ENCODE measurements at regions not wholly inside any gene's neighbourhood (a gene's known extent, or its start where the extent isn't known, plus 50 kb on each side); places are given as distances from the start of the nearest gene placed in this dataset.
A peak's percentile ranks its signal among the peaks of the same experiment; 100 is the strongest.

GRCh38 chrX:44735498-44735897 is 108.3 kb upstream of the DUSP21 start:
- H3K4me3 ChIP-seq (ENCODE audit: low read length) = no peak overlapping the region
- H3K27me3 ChIP-seq (ENCODE audit: control insufficient read depth in 2 of 2, insufficient read depth in 2 of 2, low read length in 2 of 2) = no peaks in the 10 kb centered on the region
- Mint-ChIP-seq H3K4me1 (no peaks in the 10 kb centered on the region), H3K4me3 (no peak overlapping the region), H3K9me3 (peaks cover 0 to 4% (median 0%) of the 10 kb centered on the region in 11 donors), H3K27me3 (no peaks in the 10 kb centered on the region), H3K36me3 (no peaks in the 10 kb centered on the region), H3K27ac (no peak overlapping the region)
- no peaks in the 10 kb centered on the region for H3K4me1 ChIP-seq (ENCODE audit: control insufficient read depth in 2 of 2, insufficient read depth in 2 of 2, low read length in 2 of 2)
- intact Hi-C loops (cut with micrococcal nuclease) = no loop called here
- H3K9me3 ChIP-seq (ENCODE audit: control insufficient read depth in 2 of 3, low read length in 3 of 3) = no peaks in the 10 kb centered on the region
- H3K36me3 ChIP-seq (ENCODE audit: control insufficient read depth in 2 of 3, insufficient read depth in 3 of 3, low read length in 3 of 3) = no peaks in the 10 kb centered on the region
- DNase-seq (no peak), ATAC-seq (no peak)
- ChIA-PET CTCF (no interaction called here), POLR2A (no interaction called here)
- no peak overlapping the region for H3K27ac ChIP-seq (ENCODE audit: low read depth, low read length)

- POLR2A ChIA-PET = no interaction called here
- no peaks in the 10 kb centered on the region for H3K4me1 Mint-ChIP-seq
- Histone ChIP-seq H3K27ac (ENCODE audit: low read depth, low read length) (no peak overlapping the region), H3K27me3 (ENCODE audit: control insufficient read depth in 2 of 2, insufficient read depth in 2 of 2, low read length in 2 of 2) (no peaks in the 10 kb centered on the region), H3K36me3 (ENCODE audit: control insufficient read depth in 2 of 3, insufficient read depth in 3 of 3, low read length in 3 of 3) (no peaks in the 10 kb centered on the region), H3K4me3 (ENCODE audit: low read length) (no peak overlapping the region), H3K4me1 (ENCODE audit: control insufficient read depth in 2 of 2, insufficient read depth in 2 of 2, low read length in 2 of 2) (no peaks in the 10 kb centered on the region), H3K9me3 (ENCODE audit: control insufficient read depth in 2 of 3, low read length in 3 of 3) (no peaks in the 10 kb centered on the region)
- CTCF ChIA-PET = no interaction called here
- ATAC-seq (no peak), DNase-seq (no peak)
- no peaks in the 10 kb centered on the region for H3K27me3 Mint-ChIP-seq
- intact Hi-C loops (cut with micrococcal nuclease) = no loop called here
- H3K4me3 Mint-ChIP-seq = no peak overlapping the region
- H3K9me3 Mint-ChIP-seq = peaks cover 0 to 4% (median 0%) of the 10 kb centered on the region in 11 donors
- no peaks in the 10 kb centered on the region for H3K36me3 Mint-ChIP-seq
- no peak overlapping the region for H3K27ac Mint-ChIP-seq
Measured at GRCh38 chrX:44733931-44734330, 109.9 kb upstream of the DUSP21 start.

- DNase-seq = no peak
- H3K27ac ChIP-seq (ENCODE audit: low read depth, low read length) = no peak overlapping the region
- no peak for ATAC-seq
- CTCF ChIA-PET = no interaction called here
- Mint-ChIP-seq H3K36me3 (no peaks in the 10 kb centered on the region), H3K4me3 (no peak overlapping the region), H3K4me1 (no peaks in the 10 kb centered on the region), H3K9me3 (peaks cover 0 to 4% (median 0%) of the 10 kb centered on the region in 11 donors), H3K27ac (no peak overlapping the region), H3K27me3 (no peaks in the 10 kb centered on the region)
- no peaks in the 10 kb centered on the region for H3K4me1 ChIP-seq (ENCODE audit: control insufficient read depth in 2 of 2, insufficient read depth in 2 of 2, low read length in 2 of 2)
- intact Hi-C loops (cut with micrococcal nuclease) = no loop called here
- no peak overlapping the region for H3K4me3 ChIP-seq (ENCODE audit: low read length)
- POLR2A ChIA-PET = no interaction called here
- H3K9me3 ChIP-seq (ENCODE audit: control insufficient read depth in 2 of 3, low read length in 3 of 3) = no peaks in the 10 kb centered on the region
- no peaks in the 10 kb centered on the region for H3K27me3 ChIP-seq (ENCODE audit: control insufficient read depth in 2 of 2, insufficient read depth in 2 of 2, low read length in 2 of 2)
- no peaks in the 10 kb centered on the region for H3K36me3 ChIP-seq (ENCODE audit: control insufficient read depth in 2 of 3, insufficient read depth in 3 of 3, low read length in 3 of 3)
Measured at GRCh38 chrX:44731160-44731559, 112.7 kb upstream of the DUSP21 start.

GRCh38 chrX:44723426-44723825 is 120.4 kb upstream of the DUSP21 start:
- ChIA-PET POLR2A (no interaction called here), CTCF (no interaction called here)
- intact Hi-C loops (cut with micrococcal nuclease) = no loop called here
- ATAC-seq = no peak
- DNase-seq = no peak
- Mint-ChIP-seq H3K27me3 (no peaks in the 10 kb centered on the region), H3K4me1 (no peaks in the 10 kb centered on the region), H3K27ac (no peak overlapping the region), H3K9me3 (no peaks in the 10 kb centered on the region), H3K36me3 (no peaks in the 10 kb centered on the region), H3K4me3 (no peak overlapping the region)
- Histone ChIP-seq H3K9me3 (ENCODE audit: control insufficient read depth in 2 of 3, low read length in 3 of 3) (no peaks in the 10 kb centered on the region), H3K4me1 (ENCODE audit: control insufficient read depth in 2 of 2, insufficient read depth in 2 of 2, low read length in 2 of 2) (no peaks in the 10 kb centered on the region), H3K27me3 (ENCODE audit: control insufficient read depth in 2 of 2, insufficient read depth in 2 of 2, low read length in 2 of 2) (no peaks in the 10 kb centered on the region), H3K36me3 (ENCODE audit: control insufficient read depth in 2 of 3, insufficient read depth in 3 of 3, low read length in 3 of 3) (no peaks in the 10 kb centered on the region), H3K4me3 (ENCODE audit: low read length) (no peak overlapping the region), H3K27ac (ENCODE audit: low read depth, low read length) (no peak overlapping the region)

GRCh38 chrX:44708470-44708869 is 135.4 kb upstream of the DUSP21 start:
- H3K27ac Mint-ChIP-seq = peak overlapping the region in 1 of 9 donors; percentile 57
- H3K4me1 Mint-ChIP-seq = no peaks in the 10 kb centered on the region
- Histone ChIP-seq H3K4me3 (ENCODE audit: low read length) (no peak overlapping the region), H3K36me3 (ENCODE audit: control insufficient read depth in 2 of 3, insufficient read depth in 3 of 3, low read length in 3 of 3) (no peaks in the 10 kb centered on the region), H3K27me3 (ENCODE audit: control insufficient read depth in 2 of 2, insufficient read depth in 2 of 2, low read length in 2 of 2) (no peaks in the 10 kb centered on the region), H3K9me3 (ENCODE audit: control insufficient read depth in 2 of 3, low read length in 3 of 3) (no peaks in the 10 kb centered on the region), H3K4me1 (ENCODE audit: control insufficient read depth in 2 of 2, insufficient read depth in 2 of 2, low read length in 2 of 2) (no peaks in the 10 kb centered on the region), H3K27ac (ENCODE audit: low read depth, low read length) (no peak overlapping the region)
- H3K9me3 Mint-ChIP-seq = peaks cover 0 to 2% (median 0%) of the 10 kb centered on the region in 11 donors
- CTCF ChIA-PET = no interaction called here
- POLR2A ChIA-PET = no interaction called here
- no peak for DNase-seq
- ATAC-seq = no peak
- no peaks in the 10 kb centered on the region for H3K27me3 Mint-ChIP-seq
- no peaks in the 10 kb centered on the region for H3K36me3 Mint-ChIP-seq
- H3K4me3 Mint-ChIP-seq = no peak overlapping the region
- intact Hi-C loops (cut with micrococcal nuclease) = no loop called here

GRCh38 chrX:44705817-44706551 is 137.8 kb upstream of the DUSP21 start:
- H3K27me3 Mint-ChIP-seq = no peaks in the 10 kb centered on the region
- CTCF ChIA-PET = no interaction called here
- Histone ChIP-seq H3K9me3 (ENCODE audit: control insufficient read depth in 2 of 3, low read length in 3 of 3) (no peaks in the 10 kb centered on the region), H3K4me3 (ENCODE audit: low read length) (no peak overlapping the region), H3K27me3 (ENCODE audit: control insufficient read depth in 2 of 2, insufficient read depth in 2 of 2, low read length in 2 of 2) (no peaks in the 10 kb centered on the region), H3K4me1 (ENCODE audit: control insufficient read depth in 2 of 2, insufficient read depth in 2 of 2, low read length in 2 of 2) (no peaks in the 10 kb centered on the region), H3K27ac (ENCODE audit: low read depth, low read length) (no peak overlapping the region), H3K36me3 (ENCODE audit: control insufficient read depth in 2 of 3, insufficient read depth in 3 of 3, low read length in 3 of 3) (no peaks in the 10 kb centered on the region)
- ATAC-seq (no peak), DNase-seq (no peak)
- peaks cover 0 to 2% (median 0%) of the 10 kb centered on the region in 11 donors for H3K9me3 Mint-ChIP-seq
- no peak overlapping the region for H3K27ac Mint-ChIP-seq
- H3K4me1 Mint-ChIP-seq = no peaks in the 10 kb centered on the region
- intact Hi-C loops (cut with micrococcal nuclease) = no loop called here
- no peak overlapping the region for H3K4me3 Mint-ChIP-seq
- H3K36me3 Mint-ChIP-seq = no peaks in the 10 kb centered on the region
- POLR2A ChIA-PET = interaction anchor here (0.7 kb wide), 1 partner anchor 39 kb away, joined by 3 read pairs; no protein-coding TSS in a partner anchor

- POLR2A ChIA-PET = no interaction called here
- no peaks in the 10 kb centered on the region for H3K4me1 Mint-ChIP-seq
- intact Hi-C loops (cut with micrococcal nuclease) = no loop called here
- no peaks in the 10 kb centered on the region for H3K27me3 ChIP-seq (ENCODE audit: control insufficient read depth in 2 of 2, insufficient read depth in 2 of 2, low read length in 2 of 2)
- ATAC-seq (no peak), DNase-seq (no peak)
- H3K4me3 ChIP-seq (ENCODE audit: low read length) = no peak overlapping the region
- H3K36me3 ChIP-seq (ENCODE audit: control insufficient read depth in 2 of 3, insufficient read depth in 3 of 3, low read length in 3 of 3) = no peaks in the 10 kb centered on the region
- no peaks in the 10 kb centered on the region for H3K36me3 Mint-ChIP-seq
- no peak overlapping the region for H3K27ac Mint-ChIP-seq
- no peaks in the 10 kb centered on the region for H3K27me3 Mint-ChIP-seq
- no peaks in the 10 kb centered on the region for H3K9me3 Mint-ChIP-seq
- H3K4me3 Mint-ChIP-seq = no peak overlapping the region
- H3K9me3 ChIP-seq (ENCODE audit: control insufficient read depth in 2 of 3, low read length in 3 of 3) = no peaks in the 10 kb centered on the region
- CTCF ChIA-PET = no interaction called here
- H3K4me1 ChIP-seq (ENCODE audit: control insufficient read depth in 2 of 2, insufficient read depth in 2 of 2, low read length in 2 of 2) = no peaks in the 10 kb centered on the region
- no peak overlapping the region for H3K27ac ChIP-seq (ENCODE audit: low read depth, low read length)
Measured at GRCh38 chrX:44698357-44698756, 145.5 kb upstream of the DUSP21 start.

Data from naive thymus-derived CD4-positive, alpha-beta T cell (primary cell).